Osteoblast (primary cell): ENCODE measurements at regions not wholly inside any gene's neighbourhood (a gene's known extent, or its start where the extent isn't known, plus 50 kb on each side); places are given as distances from the start of the nearest gene placed in this dataset.

Source experiments
- DNase-seq: peaks from one replicate; pipeline ENCODE4 v3.0.0; 2011; ENCODE audit warnings: low spot score, mixed read lengths; ENCODE audit not compliant: insufficient read length; ENCODE audit errors: missing footprints
- H2AFZ ChIP-seq: 2 replicates; pipeline ENCODE4 v1.6.0; 2011; ENCODE audit warnings: mild to moderate bottlenecking, low read length
- H3K27ac ChIP-seq: 2 replicates; pipeline ENCODE4 v1.5.1; 2011; ENCODE audit warnings: mild to moderate bottlenecking, low read depth, low read length, moderate library complexity
- H3K27me3 ChIP-seq: 2 replicates; pipeline ENCODE4 v1.6.0; 2012; ENCODE audit warnings: mild to moderate bottlenecking, control low read depth, inconsistent platforms, low read length, moderate library complexity; ENCODE audit not compliant: insufficient read depth
- H3K36me3 ChIP-seq: 2 replicates; pipeline ENCODE4 v1.5.1; 2011; ENCODE audit warnings: mild to moderate bottlenecking, low read length, control low read depth, moderate library complexity; ENCODE audit not compliant: insufficient read depth
- H3K4me1 ChIP-seq: 2 replicates; pipeline ENCODE4 v1.5.1; 2011; ENCODE audit warnings: mild to moderate bottlenecking, low read length, control low read depth, moderate library complexity; ENCODE audit not compliant: insufficient read depth
- H3K4me2 ChIP-seq: 2 replicates; pipeline ENCODE4 v1.6.0; 2011; ENCODE audit warnings: mild to moderate bottlenecking, low read length; ENCODE audit not compliant: insufficient read depth
- H3K4me3 ChIP-seq: fragments of 200-600 bp; sonication (generic); 3 replicates; pipeline ENCODE4 v1.5.1; 2012; ENCODE audit warnings: mild to moderate bottlenecking, low read length, inconsistent platforms; ENCODE audit not compliant: insufficient read depth
- H3K79me2 ChIP-seq: 2 replicates; pipeline ENCODE4 v1.6.0; 2012; ENCODE audit warnings: mild to moderate bottlenecking, low read length, control low read depth, inconsistent platforms; ENCODE audit not compliant: insufficient read depth
- H3K9me3 ChIP-seq: 2 replicates; pipeline ENCODE4 v1.5.1; 2011; ENCODE audit warnings: low read depth, low read length, control low read depth
- H4K20me1 ChIP-seq: 2 replicates; pipeline ENCODE4 v1.6.0; 2012; ENCODE audit warnings: mild to moderate bottlenecking, low read length, control low read depth; ENCODE audit not compliant: insufficient read depth
- TF ChIP-seq, protein P1 (sequence below): IDR thresholded peaks from 2 replicates; pipeline ENCODE4 v1.5.1; 2011; ENCODE audit warnings: mild to moderate bottlenecking, low read depth, low read length, moderate library complexity; ENCODE audit errors: extremely low read depth

DNA sequence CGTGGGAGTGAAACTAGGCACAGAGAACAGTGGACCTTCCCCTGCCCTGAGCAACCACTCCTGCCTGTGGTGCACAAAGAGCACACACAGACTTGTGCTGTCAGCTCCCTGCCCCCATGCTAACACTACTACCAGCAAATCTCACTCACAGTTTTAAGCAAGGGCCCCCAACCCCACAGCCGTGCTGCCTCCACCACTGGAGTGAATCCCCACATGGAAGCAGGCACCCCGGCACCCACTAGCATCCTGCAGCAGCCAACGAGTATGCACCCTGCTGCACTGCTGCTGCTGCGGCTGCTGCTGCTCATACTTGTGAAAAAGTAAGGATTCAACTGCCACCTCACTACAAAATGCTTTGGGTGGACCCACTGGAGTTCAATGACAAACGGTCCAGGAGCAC, 435.5 kb downstream of the SLCO4C1 start:
- no peaks in the 10 kb centered on the region for H3K36me3 ChIP-seq
- no peak overlapping the region for H3K4me3 ChIP-seq
- TF ChIP-seq, protein P1, sequence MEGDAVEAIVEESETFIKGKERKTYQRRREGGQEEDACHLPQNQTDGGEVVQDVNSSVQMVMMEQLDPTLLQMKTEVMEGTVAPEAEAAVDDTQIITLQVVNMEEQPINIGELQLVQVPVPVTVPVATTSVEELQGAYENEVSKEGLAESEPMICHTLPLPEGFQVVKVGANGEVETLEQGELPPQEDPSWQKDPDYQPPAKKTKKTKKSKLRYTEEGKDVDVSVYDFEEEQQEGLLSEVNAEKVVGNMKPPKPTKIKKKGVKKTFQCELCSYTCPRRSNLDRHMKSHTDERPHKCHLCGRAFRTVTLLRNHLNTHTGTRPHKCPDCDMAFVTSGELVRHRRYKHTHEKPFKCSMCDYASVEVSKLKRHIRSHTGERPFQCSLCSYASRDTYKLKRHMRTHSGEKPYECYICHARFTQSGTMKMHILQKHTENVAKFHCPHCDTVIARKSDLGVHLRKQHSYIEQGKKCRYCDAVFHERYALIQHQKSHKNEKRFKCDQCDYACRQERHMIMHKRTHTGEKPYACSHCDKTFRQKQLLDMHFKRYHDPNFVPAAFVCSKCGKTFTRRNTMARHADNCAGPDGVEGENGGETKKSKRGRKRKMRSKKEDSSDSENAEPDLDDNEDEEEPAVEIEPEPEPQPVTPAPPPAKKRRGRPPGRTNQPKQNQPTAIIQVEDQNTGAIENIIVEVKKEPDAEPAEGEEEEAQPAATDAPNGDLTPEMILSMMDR, result no peak
- H3K4me2 ChIP-seq, result no peak overlapping the region
- no peaks in the 10 kb centered on the region for H3K4me1 ChIP-seq
- peaks cover 2% of the 10 kb centered on the region for H3K9me3 ChIP-seq
- no peaks in the 10 kb centered on the region for H3K27me3 ChIP-seq
- H2AFZ ChIP-seq, result no peak overlapping the region
- H4K20me1 ChIP-seq, result no peaks in the 10 kb centered on the region
- no peak overlapping the region for H3K27ac ChIP-seq
- no peaks in the 10 kb centered on the region for H3K79me2 ChIP-seq
- DNase-seq, result no peak

DNA sequence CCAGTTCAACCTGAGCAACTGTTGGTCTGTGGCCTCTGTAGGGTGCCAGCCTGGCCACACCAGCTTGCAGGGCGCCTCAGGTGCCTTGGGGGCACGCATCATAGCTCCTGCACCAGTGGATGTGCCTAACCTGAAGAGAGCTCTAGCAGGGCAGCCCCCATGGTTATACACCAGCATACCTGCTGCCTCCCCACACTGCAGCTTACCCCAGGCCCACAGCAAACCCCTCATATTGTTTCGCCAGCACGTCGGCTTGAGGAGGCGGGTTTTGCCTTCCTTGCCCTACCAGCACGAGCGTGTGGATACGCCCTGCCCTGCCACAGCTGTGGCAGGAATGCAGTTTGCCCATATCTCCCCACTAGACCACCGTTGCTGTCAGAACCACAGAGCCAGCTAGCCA, 435.9 kb downstream of the SLCO4C1 start:
- no peaks in the 10 kb centered on the region for H3K36me3 ChIP-seq
- H3K9me3 ChIP-seq, result peaks cover 2% of the 10 kb centered on the region
- H3K27me3 ChIP-seq, result no peaks in the 10 kb centered on the region
- DNase-seq, result no peak
- no peak overlapping the region for H3K4me2 ChIP-seq
- TF ChIP-seq, protein P1, result no peak
- H4K20me1 ChIP-seq, result no peaks in the 10 kb centered on the region
- H2AFZ ChIP-seq, result no peak overlapping the region
- no peak overlapping the region for H3K27ac ChIP-seq
- no peaks in the 10 kb centered on the region for H3K4me1 ChIP-seq
- no peaks in the 10 kb centered on the region for H3K79me2 ChIP-seq
- H3K4me3 ChIP-seq, result no peak overlapping the region

DNA sequence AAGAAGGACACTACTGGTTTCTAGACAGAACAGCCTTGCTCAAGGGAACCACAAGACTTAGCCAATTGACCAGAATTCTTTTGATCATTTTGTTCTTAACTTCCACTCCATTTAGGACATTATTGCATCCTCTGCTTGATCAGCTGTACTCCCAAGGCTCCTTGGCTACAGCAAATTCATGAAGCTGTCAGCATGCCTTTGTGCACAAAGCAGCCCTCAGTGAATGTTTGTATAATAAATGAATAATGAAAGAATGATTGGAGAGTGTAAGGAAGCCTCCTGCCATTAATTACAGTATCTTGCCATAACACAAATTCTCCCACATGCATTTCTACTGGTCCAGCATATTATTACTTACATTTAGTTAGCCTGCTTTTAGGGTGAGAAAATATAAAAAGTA, 449.6 kb downstream of the SLCO4C1 start:
- no peak overlapping the region for H3K4me2 ChIP-seq
- TF ChIP-seq, protein P1, result no peak

DNA sequence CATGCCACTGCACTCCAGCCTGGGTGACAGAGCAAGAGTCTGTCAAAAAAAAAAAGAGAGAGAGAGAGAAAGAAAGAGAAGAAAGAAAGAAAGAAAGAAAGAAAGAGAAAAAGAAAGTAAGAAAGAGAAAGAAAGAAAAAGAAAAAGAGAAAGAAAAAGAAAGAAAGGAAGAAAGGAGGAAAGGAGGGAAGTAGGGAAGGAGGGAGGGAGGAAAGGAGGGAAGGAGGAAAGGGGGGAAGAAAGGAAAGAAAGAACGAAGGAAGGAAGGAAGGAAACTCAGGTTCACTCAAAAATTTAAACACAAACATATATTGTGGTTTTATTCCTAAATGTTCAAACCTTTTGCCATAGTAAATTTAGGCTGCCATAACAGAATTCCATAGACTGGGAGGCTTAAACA, 453.0 kb downstream of the SLCO4C1 start:
- TF ChIP-seq, protein P1, result no peak

More for the DNA sequence above, 449.6 kb downstream of the SLCO4C1 start:
- Histone ChIP-seq H3K27me3 (no peaks in the 10 kb centered on the region), H3K9me3 (no peaks in the 10 kb centered on the region), H4K20me1 (no peaks in the 10 kb centered on the region), H3K4me1 (no peaks in the 10 kb centered on the region), H2AFZ (no peak overlapping the region), H3K4me3 (no peak overlapping the region), H3K36me3 (no peaks in the 10 kb centered on the region), H3K79me2 (no peaks in the 10 kb centered on the region), H3K27ac (no peak overlapping the region)
- no peak for DNase-seq

More for the DNA sequence above, 453.0 kb downstream of the SLCO4C1 start:
- no peak overlapping the region for H3K27ac ChIP-seq
- H2AFZ ChIP-seq, result no peak overlapping the region
- no peak overlapping the region for H3K4me3 ChIP-seq
- no peaks in the 10 kb centered on the region for H4K20me1 ChIP-seq
- H3K27me3 ChIP-seq, result no peaks in the 10 kb centered on the region
- H3K4me2 ChIP-seq, result no peak overlapping the region
- H3K4me1 ChIP-seq, result no peaks in the 10 kb centered on the region
- no peak for DNase-seq
- no peaks in the 10 kb centered on the region for H3K9me3 ChIP-seq
- no peaks in the 10 kb centered on the region for H3K79me2 ChIP-seq
- no peaks in the 10 kb centered on the region for H3K36me3 ChIP-seq
